GM12873 (cell line): ENCODE measurements at regions not wholly inside any gene's neighbourhood (a gene's known extent, or its start where the extent isn't known, plus 50 kb on each side); places are given as distances from the start of the nearest gene placed in this dataset.

Experiments used
- TF ChIP-seq, protein P1 (sequence below): IDR thresholded peaks from 2 replicates; pipeline ENCODE4 v1.5.1; 2012; ENCODE audit warnings: low read depth, mild to moderate bottlenecking, moderate library complexity, low read length, control low read depth; ENCODE audit not compliant: insufficient read depth; ENCODE audit errors: missing control alignments

DNA sequence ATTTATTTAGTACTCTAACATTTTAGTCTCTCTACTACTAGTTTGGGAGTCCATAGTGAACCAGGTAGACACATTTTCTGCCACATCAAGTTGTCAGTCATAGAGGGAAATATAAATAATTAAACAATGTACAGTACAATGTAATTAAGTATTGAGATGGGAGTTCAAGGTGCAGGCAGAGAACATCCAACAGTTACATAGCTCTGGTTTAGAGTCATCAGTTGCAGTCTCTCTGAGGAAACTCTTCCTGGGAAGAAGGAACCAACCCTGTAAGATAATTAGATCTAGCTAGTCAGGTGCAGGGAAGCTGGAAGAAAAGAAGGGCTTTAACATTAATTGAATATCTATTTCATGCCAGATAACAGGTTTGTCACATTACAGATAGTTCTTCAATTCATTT, 457.9 kb upstream of the DYNLRB2 start:
- TF ChIP-seq, protein P1, sequence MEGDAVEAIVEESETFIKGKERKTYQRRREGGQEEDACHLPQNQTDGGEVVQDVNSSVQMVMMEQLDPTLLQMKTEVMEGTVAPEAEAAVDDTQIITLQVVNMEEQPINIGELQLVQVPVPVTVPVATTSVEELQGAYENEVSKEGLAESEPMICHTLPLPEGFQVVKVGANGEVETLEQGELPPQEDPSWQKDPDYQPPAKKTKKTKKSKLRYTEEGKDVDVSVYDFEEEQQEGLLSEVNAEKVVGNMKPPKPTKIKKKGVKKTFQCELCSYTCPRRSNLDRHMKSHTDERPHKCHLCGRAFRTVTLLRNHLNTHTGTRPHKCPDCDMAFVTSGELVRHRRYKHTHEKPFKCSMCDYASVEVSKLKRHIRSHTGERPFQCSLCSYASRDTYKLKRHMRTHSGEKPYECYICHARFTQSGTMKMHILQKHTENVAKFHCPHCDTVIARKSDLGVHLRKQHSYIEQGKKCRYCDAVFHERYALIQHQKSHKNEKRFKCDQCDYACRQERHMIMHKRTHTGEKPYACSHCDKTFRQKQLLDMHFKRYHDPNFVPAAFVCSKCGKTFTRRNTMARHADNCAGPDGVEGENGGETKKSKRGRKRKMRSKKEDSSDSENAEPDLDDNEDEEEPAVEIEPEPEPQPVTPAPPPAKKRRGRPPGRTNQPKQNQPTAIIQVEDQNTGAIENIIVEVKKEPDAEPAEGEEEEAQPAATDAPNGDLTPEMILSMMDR, result no peak

DNA sequence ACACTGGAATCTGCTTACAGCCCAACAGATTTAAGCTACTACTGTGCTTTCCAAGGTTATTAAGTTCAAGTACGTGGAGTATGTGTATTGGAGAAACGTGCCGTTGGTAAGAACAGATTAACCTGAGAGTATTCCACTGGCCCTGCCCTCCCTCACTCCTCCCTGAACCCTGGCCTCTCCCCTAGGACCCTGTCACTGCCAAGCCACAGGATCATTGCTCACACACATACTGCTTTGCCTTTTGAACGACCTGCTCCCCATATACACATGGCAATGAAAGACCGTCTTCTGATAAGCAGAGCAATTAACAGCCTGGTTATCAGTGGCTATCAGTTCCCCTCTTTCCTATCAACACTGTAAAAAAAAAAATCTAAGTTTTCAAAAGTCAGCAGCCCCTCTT, 458.9 kb upstream of the DYNLRB2 start:
- TF ChIP-seq, protein P1, result no peak

DNA sequence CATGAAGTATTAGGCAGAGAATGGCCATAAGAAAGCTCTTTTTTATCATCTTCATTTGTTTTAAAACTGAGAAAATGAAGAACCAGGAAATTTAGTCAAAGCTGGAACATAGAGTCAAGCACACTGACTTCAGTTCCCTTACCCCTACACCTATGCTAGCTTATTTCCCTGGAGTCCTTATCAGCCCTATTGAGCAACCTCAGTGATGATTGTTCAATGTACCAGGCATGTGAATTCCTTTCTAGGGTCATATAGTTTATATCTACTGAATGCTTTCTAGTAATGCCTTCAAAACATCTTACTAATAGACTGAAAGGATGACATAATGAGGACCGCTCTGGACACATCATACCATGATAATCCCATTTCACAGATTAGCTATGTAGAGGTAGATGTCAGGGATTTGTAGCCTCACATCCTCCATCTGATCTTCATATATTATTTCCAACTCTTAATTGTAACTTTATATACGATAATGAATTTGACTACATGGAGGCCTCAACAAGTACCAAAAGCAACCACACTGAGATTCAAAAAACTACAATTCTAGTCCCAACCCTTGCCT, 460.4 kb upstream of the DYNLRB2 start:
- TF ChIP-seq, protein P1, result no peak

DNA sequence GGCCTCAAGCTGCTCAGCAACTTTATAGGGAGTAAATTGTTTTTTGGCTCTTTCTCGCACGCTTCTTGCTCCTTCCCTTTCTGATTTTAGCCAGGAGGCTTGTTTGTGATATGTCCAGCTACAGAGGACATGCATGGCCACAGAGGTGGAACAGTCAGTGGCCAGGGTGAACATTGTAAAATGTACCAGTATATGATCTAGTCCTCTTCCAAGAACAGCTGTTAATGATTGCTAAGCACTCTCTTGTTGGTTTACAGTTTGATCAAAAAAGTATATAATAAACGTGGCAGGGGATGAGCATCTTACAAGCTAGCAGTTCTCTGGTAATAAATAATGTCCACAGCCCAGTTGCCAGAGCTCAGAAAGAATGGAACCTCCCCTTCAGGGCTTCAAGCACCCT, 461.7 kb upstream of the DYNLRB2 start:
- TF ChIP-seq, protein P1, result no peak

DNA sequence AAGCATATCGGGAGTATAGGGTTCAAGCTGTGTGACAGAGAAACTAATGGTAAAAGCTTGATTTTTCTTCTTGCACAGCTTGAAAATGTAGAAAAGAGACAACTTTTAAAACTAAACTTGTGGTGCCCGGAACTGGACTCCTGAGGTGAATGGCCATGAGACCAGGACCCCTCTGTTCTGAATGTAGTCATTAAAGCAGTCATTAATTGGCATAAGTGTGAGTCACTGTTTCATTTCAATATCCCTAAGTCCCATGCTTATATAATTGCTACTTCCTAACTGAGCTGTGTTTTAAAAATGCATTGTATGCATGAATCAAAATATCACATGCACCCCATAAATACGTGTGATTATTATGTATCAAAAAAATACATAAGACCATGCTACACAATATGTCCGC, 463.1 kb upstream of the DYNLRB2 start:
- TF ChIP-seq, protein P1, result no peak

DNA sequence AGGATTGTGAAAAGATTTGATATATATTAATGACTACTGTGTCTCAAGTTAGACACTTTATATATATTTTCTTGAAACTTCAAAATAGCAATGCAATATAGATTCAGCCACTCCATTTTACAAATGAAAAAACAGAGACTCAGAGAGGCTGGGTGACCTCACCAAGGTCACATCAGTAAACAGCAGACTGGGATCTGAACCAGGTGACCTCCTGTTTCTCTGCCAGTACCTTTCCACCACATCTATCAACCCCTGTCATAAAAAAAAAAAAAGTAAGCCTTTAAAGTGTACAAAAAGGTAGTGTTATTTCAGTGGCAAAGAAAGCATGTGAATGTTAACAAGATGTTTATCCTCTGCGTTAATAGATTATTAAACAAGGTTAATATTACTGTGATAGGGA, 466.5 kb upstream of the DYNLRB2 start:
- TF ChIP-seq, protein P1, result no peak

DNA sequence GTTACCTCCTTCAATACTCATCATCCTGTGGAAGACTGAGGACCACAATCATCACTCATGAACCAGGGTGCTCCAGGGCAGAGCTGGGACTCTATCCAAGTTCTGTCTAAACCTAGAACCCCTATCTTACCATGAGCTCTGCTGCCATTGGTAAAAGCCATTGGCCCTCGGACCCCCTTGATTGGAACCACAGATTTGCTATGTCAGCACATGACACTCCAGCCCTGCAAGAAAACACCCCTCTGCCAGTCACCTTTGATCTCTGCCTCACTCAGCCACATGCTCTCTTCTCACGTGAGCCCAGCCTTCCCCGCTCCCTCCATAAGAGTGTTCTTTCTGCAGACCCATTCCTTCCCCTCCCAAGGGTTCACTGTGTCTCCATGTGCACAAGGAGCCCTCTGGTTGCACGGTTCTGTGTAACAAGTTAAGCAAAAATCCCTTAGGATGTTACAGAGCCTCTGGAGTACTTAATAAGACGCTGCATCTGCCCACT, 468.8 kb upstream of the DYNLRB2 start:
- TF ChIP-seq, protein P1, result no peak
